ENCODE measurements at regions not wholly inside any gene's neighbourhood (a gene's known extent, or its start where the extent isn't known, plus 50 kb on each side); places are given as distances from the start of the nearest gene placed in this dataset.
A peak's percentile ranks its signal among the peaks of the same experiment; 100 is the strongest.

DNA sequence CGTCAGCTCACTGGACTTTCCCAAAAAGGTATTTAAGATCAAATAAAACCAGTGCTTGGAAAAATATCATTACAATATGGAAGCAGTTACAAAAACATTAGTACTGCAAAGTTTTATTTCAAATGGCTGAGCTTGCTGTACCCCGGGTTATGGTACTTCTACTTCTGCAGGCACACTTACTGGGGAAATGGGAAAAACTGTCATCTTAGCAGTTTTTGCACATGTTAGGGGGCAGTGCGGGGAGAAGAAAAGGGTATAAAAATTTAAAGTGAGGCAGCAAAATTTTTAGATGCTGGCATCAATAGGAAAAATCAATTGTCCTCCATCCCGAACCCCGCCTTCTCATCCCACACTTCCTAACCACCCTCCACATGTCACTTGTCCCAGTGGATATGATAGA, 133.4 kb downstream of the ATG4C start:
- no peak for DNase-seq

DNA sequence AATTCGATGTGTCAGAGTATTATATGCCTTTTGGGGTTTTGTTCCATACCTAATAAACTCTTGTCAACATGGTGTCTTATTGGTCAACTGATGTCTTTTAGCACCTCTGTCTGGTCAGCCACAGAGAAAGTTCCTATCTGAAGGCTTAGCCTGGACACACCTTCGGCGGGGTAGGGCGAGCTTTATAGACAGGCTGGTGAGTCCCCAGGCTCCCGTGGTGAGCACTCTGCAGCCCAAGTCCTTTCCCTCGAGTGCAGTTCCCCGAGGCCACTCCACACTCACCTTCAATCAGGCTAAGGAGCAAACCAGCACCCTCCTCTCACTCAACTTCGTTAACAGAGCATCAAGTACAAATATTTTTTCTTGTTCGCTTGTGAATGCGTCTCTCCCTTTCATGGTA, 133.9 kb downstream of the ATG4C start:
- DNase-seq: no peak

- no peak for DNase-seq
These were observed 134.8 kb downstream of the ATG4C start for GRCh38 chr1:62918700-62919099.

DNA sequence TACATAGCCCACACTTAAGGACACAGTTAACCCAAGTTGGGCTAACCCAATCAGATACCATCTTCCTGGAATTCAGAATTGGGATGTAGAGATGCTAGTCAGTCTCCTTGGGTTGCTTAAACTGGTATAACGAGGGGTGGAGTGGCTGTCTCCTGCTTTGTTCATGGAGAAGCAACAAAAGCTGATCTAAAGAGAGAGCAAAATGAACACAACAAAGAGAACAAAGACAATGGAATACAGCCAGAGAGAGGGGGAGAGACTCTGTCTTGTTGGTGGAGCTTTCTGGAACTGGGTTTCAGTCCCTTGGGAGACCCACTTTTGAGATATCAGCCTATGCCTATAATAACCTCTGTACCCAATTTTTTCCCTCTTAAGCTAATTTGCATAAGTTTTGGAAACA, 138.1 kb downstream of the ATG4C start:
- no peak for DNase-seq

DNA sequence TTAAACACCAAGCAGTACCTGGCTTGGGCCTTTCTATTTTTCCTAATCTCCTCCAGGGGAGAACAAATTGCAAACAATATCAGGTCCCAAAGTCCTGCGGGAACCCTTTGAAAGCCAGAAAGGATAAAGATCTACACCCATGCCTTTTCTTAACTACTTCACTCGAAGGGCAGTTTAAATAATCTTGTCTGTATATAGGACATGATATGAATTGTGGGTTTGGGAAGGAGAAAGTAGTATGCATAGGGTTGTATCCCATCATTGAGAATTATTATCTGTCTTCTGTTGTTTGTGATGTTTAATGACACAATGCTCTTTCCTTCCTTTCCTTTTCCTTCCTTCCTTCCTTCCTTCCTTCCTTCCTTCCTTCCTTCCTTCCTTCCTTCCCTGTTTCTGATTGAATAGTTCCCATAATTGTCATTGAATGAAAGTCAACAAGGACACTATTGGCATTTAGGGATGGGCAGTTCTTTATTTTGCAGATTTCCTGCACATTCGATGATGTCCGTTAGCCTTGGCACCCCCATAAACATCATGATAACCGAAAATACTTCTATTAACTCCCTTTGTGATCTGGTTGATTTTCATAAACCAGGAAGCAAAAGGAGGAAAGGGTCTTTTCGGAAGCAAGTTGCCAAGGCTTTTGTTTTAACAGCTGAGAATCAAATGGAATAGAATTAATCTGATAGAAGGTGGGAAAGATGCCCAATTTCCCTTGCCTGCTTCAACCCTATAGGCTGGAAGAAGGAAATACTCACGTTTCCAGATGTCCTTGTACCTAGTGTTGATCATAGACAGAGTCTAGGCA, 141.3 kb downstream of the ATG4C start:
- no peak for DNase-seq

DNA sequence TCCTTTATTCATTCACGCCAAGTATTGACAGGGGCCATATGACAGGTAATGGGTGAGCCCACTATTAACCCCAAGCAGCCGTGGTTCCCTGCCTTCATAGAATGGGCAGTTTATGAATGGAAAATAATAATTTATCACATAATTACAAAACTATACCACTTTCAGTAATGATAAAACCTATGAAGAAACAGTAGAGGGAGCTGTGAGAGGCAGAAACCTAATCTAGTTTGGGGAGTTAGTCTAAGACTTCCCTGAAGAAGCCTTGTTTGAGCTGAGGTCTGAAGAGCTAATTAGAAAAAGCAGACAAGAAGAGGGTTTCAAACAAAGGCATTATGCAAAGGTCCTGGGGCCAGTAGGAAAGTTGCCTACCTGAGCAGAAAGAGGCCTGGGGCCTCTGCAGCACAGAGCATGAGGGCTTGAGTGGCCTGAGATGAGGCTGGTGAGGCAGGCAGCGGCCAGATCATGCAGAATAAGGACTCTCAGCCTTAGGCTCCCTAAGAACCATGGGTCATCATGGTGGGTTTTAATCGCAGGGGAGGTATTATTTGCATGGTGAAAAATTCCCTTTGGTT, 142.8 kb downstream of the ATG4C start:
- no peak for DNase-seq

GRCh38 chr1:62928885-62929284, 145.0 kb downstream of the ATG4C start:
- no peak for DNase-seq

GRCh38 chr1:62937634-62938296, 153.8 kb downstream of the ATG4C start:
- DNase-seq: no peak

- no peak for DNase-seq
These were observed 157.8 kb downstream of the ATG4C start for GRCh38 chr1:62941780-62942179.

- DNase-seq: no peak
These were observed 162.6 kb downstream of the ATG4C start for GRCh38 chr1:62946511-62946910.

- DNase-seq: peak; percentile 13
These were observed 167.5 kb downstream of the ATG4C start for GRCh38 chr1:62951428-62951827.

DNA sequence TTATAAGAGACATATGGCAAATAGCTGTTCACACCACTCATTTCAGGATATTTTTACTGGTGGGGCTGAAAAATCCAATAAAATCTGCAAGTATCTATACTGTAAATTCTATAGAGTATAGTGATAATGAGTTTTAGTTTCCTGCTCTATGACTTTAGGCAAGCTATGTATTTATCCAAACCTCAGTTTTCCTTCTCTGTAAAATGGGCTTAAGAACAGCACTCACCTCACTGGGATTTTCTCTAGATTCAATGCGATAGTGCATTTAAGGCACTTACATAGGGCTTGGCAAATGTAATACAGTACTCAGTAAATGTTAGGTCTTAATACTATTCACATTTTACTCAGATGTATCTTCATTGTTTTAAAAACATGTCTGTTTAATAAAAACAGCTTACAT, 168.7 kb downstream of the ATG4C start:
- DNase-seq: no peak

DNA sequence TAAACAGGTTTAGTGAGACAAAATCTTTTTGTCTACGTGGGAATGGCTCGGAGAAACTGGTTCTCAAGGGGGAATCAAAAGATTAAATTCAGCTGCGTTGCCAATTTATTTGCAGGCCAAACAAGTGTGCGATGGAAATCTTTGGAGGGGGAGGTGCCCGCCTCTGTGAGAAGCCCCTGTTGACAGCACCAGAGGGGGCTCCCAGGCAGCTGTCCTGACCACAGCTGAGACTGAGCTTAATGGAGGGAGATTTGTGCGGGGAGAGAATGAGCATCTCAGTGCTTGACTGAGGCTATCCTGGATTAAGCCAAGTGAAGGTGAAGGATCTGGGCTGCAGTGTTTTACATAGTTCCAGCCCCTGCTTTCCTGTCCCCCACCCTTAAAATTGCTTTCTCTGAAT, 169.7 kb downstream of the ATG4C start:
- no peak for DNase-seq

- peak; percentile 29 for DNase-seq
These were observed 170.8 kb downstream of the ATG4C start for GRCh38 chr1:62954758-62955157.

GRCh38 chr1:62955666-62956065, 171.7 kb downstream of the ATG4C start:
- DNase-seq: no peak

DNA sequence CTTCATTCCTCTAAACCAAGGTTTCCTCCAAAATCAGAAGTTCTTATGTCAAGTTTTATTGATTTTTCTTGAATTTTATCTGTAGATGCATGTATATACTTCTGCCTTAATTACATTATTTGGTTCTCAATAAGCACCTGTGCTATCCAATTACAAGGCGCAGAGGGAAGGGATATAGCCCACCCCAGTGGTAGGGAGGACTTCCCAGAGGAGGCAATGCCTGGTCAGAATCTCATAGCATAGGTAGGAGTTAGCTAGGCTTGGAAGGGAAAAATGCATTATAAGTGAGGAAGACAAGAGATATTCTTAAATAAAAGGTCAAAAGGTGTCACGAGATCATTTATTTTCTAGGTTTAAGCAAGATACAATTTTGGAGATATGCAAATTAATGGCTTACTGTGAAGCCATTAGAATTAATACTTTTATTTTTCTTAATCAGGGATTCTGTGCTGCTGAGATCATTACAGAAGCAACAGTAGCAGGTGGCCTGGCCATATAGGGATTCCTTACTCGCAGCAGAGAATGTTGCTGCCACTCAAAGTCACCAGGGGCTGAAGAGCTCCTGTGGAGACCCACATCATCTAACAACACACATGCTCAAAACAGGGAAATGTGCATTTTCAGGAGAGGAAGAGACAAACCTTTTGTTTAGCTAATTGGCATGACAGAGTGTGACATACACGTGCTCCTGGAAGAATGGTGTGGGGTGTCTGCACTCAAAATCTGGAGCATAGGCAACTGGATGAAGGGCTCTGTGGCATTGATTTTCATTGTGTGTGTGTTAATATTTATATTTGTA, 178.3 kb downstream of the ATG4C start:
- no peak for DNase-seq

DNA sequence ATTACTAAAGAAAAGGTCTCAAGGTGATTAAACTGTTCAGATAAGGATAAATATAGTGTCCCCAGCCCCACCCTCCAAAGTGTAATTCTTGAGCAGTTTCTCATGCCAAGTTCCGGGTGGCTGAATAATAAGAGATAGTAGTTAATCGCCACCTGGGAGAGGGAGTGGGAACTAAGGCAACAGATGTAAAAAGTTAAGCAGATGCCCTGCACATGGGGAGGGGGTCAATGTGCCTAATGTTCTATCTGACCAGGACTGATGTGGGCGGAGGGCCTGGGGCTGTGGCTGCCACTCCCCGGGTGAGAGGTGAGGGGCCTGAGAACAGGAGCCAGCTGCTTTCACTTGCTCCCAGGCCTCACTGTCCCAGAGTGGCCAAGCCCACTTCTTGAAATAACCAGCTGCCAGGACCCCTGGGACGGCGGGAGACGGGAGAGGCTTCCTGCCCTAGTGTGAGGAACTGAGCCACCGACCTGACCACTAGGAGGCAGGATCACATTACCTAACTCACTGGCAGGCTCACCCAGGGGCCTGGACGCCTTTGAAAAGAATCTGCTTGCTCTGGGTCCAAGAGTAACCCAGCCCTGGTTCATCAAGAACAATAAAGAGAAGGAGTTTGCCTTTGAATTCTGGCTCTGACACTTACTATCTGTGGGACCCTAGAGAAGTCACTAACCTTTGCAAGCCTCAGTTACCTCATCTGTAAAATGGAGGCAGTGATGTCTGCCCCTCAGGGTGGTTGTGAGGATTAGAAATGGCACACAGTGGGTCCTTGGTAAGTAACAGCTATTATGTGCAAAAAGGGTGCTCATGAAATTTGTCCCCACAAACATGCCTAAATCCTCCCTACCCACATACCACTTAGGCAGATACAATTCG, 179.2 kb downstream of the ATG4C start:
- peak; percentile 19 for DNase-seq

DNA sequence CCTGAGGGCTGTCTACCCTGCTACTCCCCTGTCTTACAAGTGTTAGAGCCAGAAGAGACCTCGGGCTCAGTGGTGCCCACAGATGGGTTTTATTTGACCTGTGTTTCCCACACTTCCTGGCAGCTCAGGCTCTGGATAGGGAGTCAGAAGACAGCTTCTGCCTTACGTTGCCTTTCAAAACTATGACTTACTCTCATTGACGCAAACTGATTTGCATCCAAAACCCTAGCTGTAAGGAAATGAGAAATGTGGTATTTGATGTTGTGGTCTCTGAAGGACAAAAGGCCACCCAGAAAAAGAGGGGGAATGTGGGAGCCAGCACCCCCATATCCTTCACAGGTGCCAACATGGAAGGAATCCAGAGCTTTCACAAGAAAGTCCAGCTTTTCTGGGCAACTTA, 180.2 kb downstream of the ATG4C start:
- DNase-seq: no peak

GRCh38 chr1:62967031-62967430, 183.1 kb downstream of the ATG4C start:
- no peak for DNase-seq

DNA sequence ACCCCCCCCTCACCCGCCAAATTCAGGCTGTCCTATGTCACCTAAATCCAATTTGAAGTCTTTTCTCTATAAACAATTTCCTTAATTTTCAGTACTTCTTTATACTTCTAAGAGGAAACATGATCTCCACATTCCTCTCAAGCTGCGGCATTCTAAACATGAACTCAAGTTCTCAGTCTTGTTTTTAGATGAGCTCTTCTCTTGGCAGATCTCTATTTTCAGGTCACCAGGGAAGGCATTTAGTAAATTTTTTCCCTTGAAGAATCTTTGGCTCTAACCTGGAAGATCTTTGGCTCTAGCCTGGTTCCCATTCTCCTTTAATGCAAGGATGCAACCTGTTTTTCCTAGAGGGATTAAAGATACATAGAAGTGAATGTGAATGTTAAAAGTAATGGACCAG, 193.4 kb downstream of the ATG4C start:
- no peak for DNase-seq

DNA sequence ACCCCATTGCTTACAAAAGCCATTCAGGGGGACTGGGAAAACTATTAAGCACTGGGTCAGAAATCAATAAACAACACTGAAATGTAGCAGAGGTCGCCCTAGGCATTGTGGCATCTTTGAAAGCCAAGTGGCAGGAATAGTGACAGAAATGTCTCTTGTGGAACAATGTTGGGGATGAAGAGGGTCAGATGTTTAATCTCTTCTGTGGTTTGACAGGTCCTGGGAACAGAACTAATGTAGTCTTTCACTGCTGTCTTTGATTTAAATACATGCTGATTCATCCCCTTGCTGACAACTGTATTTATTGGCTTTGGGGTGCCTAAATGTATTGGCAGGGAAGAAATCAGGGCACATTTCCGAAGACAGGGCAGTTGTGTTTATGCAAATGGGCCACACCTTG, 194.8 kb downstream of the ATG4C start:
- no peak for DNase-seq

DNA sequence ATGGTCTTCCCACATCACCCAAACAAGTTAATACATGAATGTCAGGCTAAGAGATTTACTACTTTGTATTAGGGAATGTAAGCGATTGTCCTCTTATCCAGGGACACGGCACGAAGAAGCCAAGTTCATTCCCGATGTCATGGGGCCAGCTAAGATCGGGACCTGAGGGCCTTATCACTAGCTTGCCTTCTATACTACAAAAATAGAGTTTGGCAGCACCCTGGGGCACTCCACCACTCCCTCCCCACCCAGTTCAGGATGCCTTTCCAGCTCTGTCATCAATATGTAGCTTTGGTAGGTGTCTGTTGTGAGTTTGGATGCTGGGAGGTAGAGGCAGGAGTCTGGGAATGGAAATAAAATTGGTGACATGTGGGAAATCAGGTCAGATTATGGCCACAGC, 197.5 kb downstream of the ATG4C start:
- DNase-seq: no peak

DNA sequence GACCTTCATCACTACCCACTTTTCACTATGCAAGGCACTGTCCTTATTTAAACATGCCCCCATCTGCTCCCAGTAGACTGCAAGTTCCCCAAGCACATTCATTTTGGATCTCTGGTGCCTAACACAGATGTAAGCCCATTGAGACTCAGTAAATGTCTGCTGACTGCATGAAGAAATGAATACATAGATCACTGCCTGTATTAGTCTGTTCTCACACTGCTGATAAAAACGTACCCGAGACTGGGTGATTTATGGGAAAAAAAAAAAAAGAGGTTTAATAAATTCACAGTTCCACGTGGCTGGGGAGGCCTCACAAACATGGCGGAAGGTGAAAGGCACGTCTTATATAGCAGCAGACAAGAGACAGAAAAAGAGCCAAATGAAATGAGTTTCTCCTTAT, 204.9 kb downstream of the ATG4C start:
- no peak for DNase-seq

Measured in NCI-H187 treated with DMSO at 0.1 percent for 48 hours (cell line).